ENCODE measurements at regions not wholly inside any gene's neighbourhood (a gene's known extent, or its start where the extent isn't known, plus 50 kb on each side); places are given as distances from the start of the nearest gene placed in this dataset.

GRCh38 chr1:71233645-71234044 is 152.8 kb upstream of the ZRANB2 start:
- TF ChIP-seq CTCF (IDR thresholded peaks at IDR 0.05) (no peak), POLR2A (IDR thresholded peaks at IDR 0.05) (no peak)
